ENCODE measurements at regions not wholly inside any gene's neighbourhood (a gene's known extent, or its start where the extent isn't known, plus 50 kb on each side); places are given as distances from the start of the nearest gene placed in this dataset.

DNA sequence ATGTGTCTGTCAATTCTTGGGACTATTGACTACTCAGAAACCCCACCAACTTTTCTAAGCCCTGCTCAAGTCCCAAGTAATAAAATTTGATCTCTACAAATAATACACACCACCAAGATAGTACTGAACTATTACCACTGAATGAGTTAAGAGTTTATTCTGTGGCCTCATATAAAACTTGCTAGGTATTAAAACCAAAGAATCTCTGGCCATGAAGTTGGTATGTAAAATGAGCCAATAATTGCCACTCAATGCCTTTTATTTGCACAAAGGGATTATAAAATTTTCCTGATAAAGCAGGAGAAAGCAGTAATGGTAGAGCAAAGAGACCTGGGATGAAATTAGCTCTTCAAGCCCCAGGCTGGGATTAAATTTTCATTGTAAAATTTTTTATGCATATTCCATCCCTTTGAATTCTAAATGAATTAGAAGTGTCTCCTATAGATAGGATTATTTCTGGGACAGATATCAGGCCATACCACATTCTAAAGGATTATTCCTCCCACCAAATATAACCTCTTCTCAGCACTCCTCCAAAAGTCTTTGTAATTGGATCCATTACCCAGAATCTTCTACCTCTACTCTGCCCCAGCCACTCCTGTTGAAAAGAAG, 450.5 kb upstream of the ACVR2A start:
- no peak for DNase-seq

- DNase-seq = no peak
These were observed 452.6 kb upstream of the ACVR2A start for GRCh38 chr2:147392180-147392579.

DNA sequence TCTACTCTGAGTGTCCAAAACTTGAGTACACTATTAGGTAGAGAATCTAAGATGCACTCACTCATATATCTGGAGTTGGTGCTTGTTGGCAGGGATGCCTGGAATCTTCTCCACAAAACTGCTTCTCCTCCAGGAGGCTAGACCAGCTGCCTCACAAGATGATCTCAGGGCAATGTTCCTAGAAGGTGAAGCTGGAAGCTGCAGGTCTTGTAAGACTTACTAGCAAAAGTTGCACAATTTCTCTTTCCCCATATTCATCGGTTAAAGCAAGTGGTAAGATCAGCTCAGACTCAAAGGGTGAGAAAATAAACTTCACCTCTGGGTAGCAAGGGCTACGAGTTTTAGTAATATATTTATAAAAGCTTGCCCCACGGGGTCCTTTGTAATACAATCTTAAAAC, 454.4 kb upstream of the ACVR2A start:
- DNase-seq = no peak

DNA sequence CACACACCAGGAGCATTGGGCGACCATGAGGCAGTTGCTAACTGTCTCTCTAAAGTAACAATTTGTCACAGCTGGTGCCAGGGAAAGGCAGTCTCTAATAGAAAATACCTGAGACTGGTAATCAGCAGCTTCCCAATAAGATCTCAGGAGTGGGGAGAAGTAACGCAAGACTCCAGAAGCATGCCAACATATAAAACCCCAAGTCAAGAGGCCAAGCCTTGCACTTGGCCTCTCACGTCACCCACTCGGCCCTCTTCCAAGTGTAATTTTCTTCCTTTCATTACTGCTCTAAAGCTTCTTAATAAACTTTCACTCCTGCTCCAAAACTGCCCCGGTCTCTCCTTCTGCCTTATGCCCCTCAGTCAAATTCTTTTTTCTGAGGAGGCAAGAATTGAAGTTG, 455.6 kb upstream of the ACVR2A start:
- no peak for DNase-seq

DNA sequence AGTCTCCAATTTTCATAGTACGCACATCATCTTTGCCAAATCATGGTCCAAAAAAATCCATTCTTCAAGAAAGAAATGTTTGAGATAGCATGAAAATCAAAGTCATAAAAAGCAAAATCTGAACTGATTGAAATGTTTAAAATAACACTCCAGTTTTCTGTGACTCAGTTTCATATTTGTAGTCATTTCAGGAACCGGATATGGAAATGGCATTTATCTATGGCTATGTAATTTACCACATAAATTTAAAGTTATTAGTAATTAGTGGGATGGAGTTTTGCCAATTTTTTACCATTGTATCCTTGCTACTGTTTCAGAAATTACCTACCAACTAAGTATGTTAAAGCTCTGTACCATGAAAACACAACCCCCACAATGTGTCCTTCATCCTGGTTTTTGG, 456.6 kb upstream of the ACVR2A start:
- no peak for DNase-seq

DNA sequence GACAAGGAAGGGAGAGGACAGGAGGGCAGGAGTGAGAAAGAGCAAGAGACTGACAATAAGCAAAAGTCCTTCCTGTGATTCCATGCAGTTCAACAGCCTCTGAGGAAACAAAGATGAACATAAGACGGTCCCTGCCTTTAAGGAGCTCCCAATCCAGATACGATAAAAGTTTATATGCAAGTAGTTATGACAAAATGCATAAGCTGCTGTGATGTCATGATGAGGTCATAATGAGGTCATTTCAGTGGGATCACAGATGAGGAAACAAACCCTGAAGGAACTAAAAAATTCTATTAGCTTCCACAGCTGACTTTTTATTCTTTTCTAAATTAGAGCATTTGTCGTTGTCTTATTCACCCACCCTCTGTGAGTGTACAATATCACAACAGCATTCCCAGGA, 458.5 kb upstream of the ACVR2A start:
- no peak for DNase-seq

DNA sequence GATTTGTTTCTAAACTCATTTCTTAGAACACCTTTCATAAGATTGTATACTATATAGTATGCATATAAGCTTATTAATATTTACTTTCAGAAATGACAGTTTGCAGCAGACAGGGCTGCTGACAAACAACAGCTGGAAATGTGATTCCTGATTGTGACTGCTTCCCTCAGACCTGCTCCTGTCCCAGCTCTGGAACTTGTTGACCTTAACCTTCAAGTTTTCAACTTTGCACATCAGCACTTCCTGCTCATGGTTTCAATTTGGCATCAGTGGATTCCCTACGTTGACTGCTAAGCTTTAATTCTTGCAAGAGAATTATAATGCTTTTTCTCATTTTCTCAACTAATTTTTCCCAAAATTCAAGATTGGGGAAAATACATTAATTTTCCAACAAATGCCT, 459.2 kb upstream of the ACVR2A start:
- no peak for DNase-seq

DNA sequence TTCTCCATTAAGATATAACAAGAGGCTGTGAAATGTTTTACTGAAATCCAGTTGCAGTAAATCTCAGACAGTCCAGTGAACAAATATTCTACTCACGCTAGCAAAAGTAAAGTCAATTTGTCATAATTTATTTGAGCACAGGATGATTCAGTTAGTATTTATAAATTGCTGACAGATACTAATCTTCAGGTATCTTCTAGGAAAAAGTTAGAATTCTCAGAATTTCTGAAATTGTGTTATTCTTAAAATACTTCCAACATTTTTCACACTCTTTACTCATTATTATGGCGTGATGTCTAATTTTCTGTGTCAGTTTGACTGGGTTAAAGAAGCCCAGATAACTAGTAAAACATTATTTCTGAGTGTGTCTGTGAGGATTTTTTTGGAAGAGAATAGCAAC, 460.2 kb upstream of the ACVR2A start:
- DNase-seq = no peak

- DNase-seq = no peak
These were observed 462.4 kb upstream of the ACVR2A start for GRCh38 chr2:147382322-147382948.

DNA sequence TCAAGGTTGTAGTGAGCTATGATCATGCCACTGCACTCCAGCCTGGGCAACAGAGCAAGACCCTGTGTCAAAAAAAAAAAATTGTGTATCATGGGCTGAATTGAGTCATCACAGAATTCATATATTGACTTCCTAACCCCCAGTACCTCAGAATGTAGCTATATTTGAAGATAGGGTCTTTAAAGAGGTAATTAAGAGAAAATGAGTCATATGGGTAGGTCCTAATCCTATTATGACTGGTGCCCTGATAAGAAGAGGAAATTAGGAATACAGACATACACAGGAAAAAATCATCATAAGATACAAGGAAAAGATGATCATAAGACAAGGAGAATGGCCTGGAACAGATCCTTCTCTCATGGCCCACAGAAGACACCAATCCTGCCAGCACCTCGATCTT, 466.4 kb upstream of the ACVR2A start:
- no peak for DNase-seq

DNA sequence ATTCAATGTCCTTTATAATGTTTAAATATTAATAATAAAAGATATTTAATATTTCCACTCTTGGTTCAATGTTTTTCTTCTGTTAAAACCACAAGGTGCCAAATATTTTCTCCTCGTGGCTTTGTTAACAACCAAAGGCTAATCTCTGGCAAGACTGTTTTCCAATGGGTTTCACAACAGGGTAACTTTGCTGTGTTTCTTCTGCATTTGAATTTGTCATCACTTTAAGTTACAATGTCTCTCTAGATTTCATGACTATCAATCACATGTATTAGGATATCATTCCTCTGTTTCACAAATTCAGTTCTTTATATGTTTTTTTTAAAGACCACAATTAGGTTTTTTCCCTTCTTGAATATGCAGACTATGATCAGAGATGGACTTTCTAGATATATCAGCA, 469.8 kb upstream of the ACVR2A start:
- DNase-seq = no peak

GRCh38 chr2:147374423-147374811, 470.4 kb upstream of the ACVR2A start:
- DNase-seq = no peak

GRCh38 chr2:147373800-147374422, 470.9 kb upstream of the ACVR2A start:
- DNase-seq = no peak

DNA sequence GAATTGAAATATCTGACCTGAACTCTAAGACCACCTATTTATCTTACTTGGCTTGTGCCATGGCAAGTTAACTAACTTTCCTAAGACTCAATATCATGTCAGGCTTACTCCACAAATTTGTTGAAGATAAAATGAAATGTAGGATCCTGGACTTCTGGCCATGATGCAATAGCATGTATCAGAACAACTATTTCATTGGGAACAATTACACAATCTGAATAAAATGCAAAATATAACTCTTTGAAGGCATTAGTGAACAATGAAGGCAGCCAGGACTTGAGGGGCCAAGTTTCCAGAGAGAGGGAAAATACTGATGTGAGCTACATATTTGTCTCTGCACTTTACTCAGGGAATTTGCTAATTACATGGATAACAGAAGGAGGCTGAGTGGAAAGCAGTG, 476.5 kb upstream of the ACVR2A start:
- DNase-seq = no peak

- no peak for DNase-seq
These were observed 478.6 kb upstream of the ACVR2A start for GRCh38 chr2:147366279-147366678.

GRCh38 chr2:147365622-147366021, 479.2 kb upstream of the ACVR2A start:
- DNase-seq = no peak

- DNase-seq = no peak
These were observed 480.2 kb upstream of the ACVR2A start for GRCh38 chr2:147364597-147364996.

- no peak for DNase-seq
These were observed 481.6 kb upstream of the ACVR2A start for GRCh38 chr2:147363181-147363580.

DNA sequence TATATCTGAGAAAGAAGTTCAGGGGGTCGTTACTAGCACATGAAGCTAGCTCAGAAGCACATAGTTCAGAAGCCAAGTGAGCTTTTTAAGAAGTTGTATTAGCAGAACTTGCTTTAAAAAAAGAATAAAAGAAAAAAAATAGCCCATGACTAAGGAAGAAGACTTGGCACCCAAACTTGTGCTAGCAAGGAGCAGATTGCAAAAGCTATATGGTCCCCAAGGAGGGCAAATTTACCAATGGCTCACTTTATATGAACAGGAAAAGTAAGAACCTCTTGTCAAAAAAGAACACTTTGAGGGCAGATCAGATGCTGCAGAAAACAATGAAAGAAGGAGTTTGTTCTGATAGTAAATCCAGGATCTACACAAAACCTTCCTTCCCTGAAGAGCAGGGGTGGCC, 486.5 kb upstream of the ACVR2A start:
- no peak for DNase-seq

DNA sequence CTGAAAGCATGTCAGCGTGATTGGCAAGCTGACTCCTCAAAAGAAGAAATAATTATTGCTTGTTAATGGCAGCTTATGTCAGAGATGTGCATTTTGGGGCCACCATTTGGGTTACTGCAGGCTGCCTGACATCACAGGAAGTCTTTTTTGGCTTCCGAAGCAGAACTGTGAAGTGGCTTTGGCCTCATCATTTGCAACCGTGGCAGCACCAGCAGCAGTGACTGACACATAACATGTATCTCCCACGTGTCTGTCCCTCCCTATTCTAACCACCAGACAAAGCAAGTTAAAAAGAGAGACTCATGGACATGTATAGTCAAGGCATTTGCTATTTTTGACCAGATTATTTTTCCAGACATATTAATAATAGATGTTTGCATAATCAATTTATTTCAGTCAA, 488.7 kb upstream of the ACVR2A start:
- DNase-seq = no peak

DNA sequence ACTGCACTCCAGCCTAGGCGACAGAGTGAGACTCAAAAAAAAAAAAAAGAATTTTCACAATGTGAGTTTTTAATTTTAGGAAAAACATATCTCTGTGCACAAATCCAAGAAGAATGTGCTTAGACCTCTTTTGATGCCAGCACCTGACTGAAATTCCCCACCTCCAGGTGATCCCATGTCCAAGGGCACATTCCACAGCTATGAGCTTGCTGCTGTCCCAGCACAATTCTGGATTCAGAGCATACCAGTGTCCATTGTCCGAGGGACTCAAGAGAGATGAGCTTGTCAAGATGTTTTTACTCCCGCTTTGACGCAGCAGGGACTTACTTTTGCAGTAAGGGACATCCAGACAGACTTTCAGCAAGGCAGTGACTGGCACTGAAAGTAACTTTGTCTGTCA, 489.1 kb upstream of the ACVR2A start:
- DNase-seq = peak; percentile 63

DNA sequence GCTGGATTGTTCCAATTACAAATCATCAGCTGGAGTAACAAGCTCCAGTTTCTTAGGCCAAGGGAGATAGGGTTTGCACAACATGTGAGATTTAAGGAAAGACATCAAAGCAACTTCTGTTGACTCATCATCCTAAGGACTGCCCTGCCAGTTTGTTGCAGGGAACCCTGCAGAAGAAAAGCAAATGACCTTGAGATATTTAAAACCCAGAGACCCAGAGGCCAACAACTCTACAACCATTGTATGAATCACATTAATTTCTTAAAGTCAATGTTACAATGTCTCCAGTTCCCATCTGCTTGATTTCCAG, 491.8 kb upstream of the ACVR2A start:
- no peak for DNase-seq

GRCh38 chr2:147352264-147353071, 492.4 kb upstream of the ACVR2A start:
- no peak for DNase-seq

DNA sequence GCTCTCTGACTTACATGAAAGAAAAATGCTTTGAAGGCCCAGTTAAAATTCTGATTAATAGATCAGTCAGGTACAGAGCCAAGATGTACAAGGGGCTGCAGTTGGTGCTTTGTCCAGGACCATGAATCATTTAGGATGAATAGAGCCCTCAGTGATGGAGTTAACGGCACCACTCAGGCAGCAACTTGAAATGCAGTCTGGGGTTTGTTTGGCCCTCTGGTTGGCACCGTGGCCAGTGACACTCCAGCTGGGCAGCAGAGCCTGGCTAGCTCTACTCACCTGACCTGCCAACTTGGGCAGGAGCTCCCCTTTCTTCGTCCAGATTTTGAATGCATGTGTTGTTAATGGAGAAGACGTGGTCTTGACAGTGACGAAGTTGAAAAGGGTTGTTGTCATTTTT, 493.0 kb upstream of the ACVR2A start:
- DNase-seq = no peak

All from islet precursor cell (in vitro differentiated cells).